ENCODE measurements at regions not wholly inside any gene's neighbourhood (a gene's known extent, or its start where the extent isn't known, plus 50 kb on each side); places are given as distances from the start of the nearest gene placed in this dataset.

DNA sequence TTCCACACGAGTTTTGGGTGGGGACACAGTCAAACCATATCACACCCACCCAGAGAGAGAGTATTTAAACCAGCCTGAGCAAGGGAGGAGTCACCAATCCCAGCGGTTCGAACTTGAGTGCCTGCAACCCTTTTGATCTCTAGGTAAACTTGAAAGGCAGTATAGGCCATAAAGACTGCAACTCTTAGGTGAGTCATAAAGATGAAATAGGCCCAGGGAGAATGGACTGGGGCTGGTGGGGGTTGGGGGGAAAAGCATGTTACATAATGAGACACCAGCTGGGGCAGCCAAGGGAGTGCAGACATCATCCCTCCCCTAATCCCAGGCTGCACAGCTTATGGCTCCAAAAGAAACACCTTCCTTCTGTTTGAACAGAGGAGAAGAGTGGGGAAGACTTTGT is 99.8 kb upstream of the LHX8 start (continued):
- TF ChIP-seq ZNF281 (CRISPR knock-in tag; IDR thresholded peaks at IDR 0.05) = no peak
- TF ChIP-seq ZNF263 (CRISPR knock-in tag; IDR thresholded peaks at IDR 0.05; ENCODE audit: low read depth) = no peak
- TF ChIP-seq JUN (CRISPR knock-in tag; IDR thresholded peaks at IDR 0.05) = no peak
- no peak for TF ChIP-seq ETV6 (CRISPR knock-in tag; IDR thresholded peaks at IDR 0.05)

GRCh38 chr1:75035536-75035935 is 98.7 kb upstream of the LHX8 start:
- TF ChIP-seq ZNF416 (CRISPR knock-in tag; IDR thresholded peaks at IDR 0.05) = no peak
- no peak for TF ChIP-seq HMGA2 (CRISPR knock-in tag; IDR thresholded peaks at IDR 0.05)
- TF ChIP-seq ERG (CRISPR knock-in tag; IDR thresholded peaks at IDR 0.05) = no peak
- TF ChIP-seq CBFB (CRISPR knock-in tag; IDR thresholded peaks at IDR 0.05; ENCODE audit: low read depth) = no peak
- no peak for ATAC-seq

DNA sequence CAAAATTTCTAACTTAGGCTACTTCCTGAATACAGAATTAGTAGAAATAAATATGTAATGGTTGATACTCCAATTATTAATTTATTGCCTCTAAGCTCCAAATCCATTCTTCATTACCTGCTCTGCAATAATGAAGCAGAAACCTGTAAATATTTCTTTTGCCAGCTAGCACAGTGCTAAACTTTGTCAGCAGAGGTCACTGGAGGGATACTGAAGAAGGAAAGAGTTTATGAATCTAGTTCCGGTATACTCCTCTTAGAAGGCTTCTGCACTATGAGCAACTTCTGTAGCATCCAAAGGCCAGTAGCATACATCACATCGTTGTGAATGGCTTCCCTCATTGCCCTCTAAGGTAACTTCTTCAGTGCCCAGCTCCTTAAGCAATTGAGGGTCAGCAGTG is 81.0 kb upstream of the LHX8 start:
- Mint-ChIP-seq H3K36me3 (peaks cover 4% of the 10 kb centered on the region; the same call in 1 of the 2 replicates), H3K9me3 (peaks cover 7% of the 10 kb centered on the region), H3K4me1 (no peaks in the 10 kb centered on the region), H3K27ac (no peak overlapping the region), H3K4me3 (no peak overlapping the region), H3K27me3 (ENCODE audit: low read depth) (no peaks in the 10 kb centered on the region)
- TF ChIP-seq, protein P1, sequence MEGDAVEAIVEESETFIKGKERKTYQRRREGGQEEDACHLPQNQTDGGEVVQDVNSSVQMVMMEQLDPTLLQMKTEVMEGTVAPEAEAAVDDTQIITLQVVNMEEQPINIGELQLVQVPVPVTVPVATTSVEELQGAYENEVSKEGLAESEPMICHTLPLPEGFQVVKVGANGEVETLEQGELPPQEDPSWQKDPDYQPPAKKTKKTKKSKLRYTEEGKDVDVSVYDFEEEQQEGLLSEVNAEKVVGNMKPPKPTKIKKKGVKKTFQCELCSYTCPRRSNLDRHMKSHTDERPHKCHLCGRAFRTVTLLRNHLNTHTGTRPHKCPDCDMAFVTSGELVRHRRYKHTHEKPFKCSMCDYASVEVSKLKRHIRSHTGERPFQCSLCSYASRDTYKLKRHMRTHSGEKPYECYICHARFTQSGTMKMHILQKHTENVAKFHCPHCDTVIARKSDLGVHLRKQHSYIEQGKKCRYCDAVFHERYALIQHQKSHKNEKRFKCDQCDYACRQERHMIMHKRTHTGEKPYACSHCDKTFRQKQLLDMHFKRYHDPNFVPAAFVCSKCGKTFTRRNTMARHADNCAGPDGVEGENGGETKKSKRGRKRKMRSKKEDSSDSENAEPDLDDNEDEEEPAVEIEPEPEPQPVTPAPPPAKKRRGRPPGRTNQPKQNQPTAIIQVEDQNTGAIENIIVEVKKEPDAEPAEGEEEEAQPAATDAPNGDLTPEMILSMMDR (IDR thresholded peaks at IDR 0.05) = 0 out of 2 replicates have a peak, but pooled peaks have one; percentile 15
- TF ChIP-seq ZMAT4 (CRISPR knock-in tag; IDR thresholded peaks at IDR 0.05) (no peak), KAT7 (CRISPR knock-in tag; IDR thresholded peaks at IDR 0.05; ENCODE audit: borderline replicate concordance) (no peak)
- peak; percentile 95 for ATAC-seq
- CTCF ChIA-PET = interaction anchor here (0.8 to 2.6 kb wide), 10 partner anchors 15 to 286 kb away, joined by 3 to 25 read pairs (median 5); partner anchors contain the start of gene LHX8
- DNase-seq (ENCODE audit: low spot score) = no peak
- POLR2A ChIA-PET = no interaction called here

More at GRCh38 chr1:75035536-75035935, 98.7 kb upstream of the LHX8 start:
- no peaks in the 10 kb centered on the region for H3K4me1 Mint-ChIP-seq
- H3K27ac Mint-ChIP-seq = no peak overlapping the region
- peaks cover 26% of the 10 kb centered on the region for H3K36me3 Mint-ChIP-seq
- no peak for DNase-seq (ENCODE audit: low spot score)
- ChIA-PET POLR2A (no interaction called here), CTCF (no interaction called here)
- H3K4me3 Mint-ChIP-seq = no peak overlapping the region
- peaks cover 6% of the 10 kb centered on the region for H3K27me3 Mint-ChIP-seq (ENCODE audit: low read depth)
- peaks cover 47% of the 10 kb centered on the region for H3K9me3 Mint-ChIP-seq

DNA sequence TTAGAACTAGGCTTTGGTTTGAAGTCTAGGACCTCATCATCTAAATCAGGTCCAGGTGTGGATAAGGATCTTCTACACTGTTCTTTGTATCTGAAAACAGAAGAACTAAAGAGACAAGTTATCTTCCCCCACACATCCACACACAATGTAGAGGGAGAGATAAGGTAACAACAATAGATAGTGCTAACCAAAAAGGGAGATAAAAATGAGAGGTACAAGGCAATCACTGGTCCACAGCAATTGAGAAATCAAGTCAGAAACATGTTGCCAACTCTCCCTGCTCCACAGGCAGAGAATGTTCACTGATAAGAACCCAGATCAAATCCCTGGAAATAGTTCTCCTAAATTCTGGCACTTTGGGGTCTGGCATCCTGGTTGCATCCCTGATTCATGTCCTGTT is 75.8 kb upstream of the LHX8 start:
- DNase-seq (ENCODE audit: low spot score) (no peak), ATAC-seq (no peak)
- H3K27me3 Mint-ChIP-seq (ENCODE audit: low read depth) = no peaks in the 10 kb centered on the region
- H3K4me1 Mint-ChIP-seq = no peaks in the 10 kb centered on the region
- ChIA-PET CTCF (no interaction called here), POLR2A (no interaction called here)
- peaks cover 13% of the 10 kb centered on the region for H3K9me3 Mint-ChIP-seq
- H3K36me3 Mint-ChIP-seq = peaks cover 4% of the 10 kb centered on the region; the same call in 1 of the 2 replicates
- no peak overlapping the region for H3K27ac Mint-ChIP-seq
- no peak overlapping the region for H3K4me3 Mint-ChIP-seq
- TF ChIP-seq GRHL2 (CRISPR knock-in tag; IDR thresholded peaks at IDR 0.05; ENCODE audit: insufficient replicate concordance, severe bottlenecking) (no peak), ZNF121 (CRISPR knock-in tag; IDR thresholded peaks at IDR 0.05) (no peak), SOX15 (CRISPR knock-in tag; IDR thresholded peaks at IDR 0.05) (no peak), ZNF263 (CRISPR knock-in tag; IDR thresholded peaks at IDR 0.05; ENCODE audit: low read depth) (no peak), CREB1 (CRISPR knock-in tag; IDR thresholded peaks at IDR 0.05) (no peak), USF1 (CRISPR knock-in tag; IDR thresholded peaks at IDR 0.05) (no peak), JAZF1 (CRISPR knock-in tag; IDR thresholded peaks at IDR 0.05) (no peak), IRF2 (CRISPR knock-in tag; IDR thresholded peaks at IDR 0.05; ENCODE audit: borderline replicate concordance, low read depth) (no peak), USF2 (CRISPR knock-in tag; IDR thresholded peaks at IDR 0.05) (no peak), ZNF512 (CRISPR knock-in tag; IDR thresholded peaks at IDR 0.05; ENCODE audit: borderline replicate concordance) (no peak), FOXK1 (CRISPR knock-in tag; IDR thresholded peaks at IDR 0.05) (no peak), NFYB (CRISPR knock-in tag; conservative IDR thresholded peaks at IDR 0.05; ENCODE audit: low read depth) (no peak)

Measured in WTC11 (cell line).